ENCODE measurements at regions not wholly inside any gene's neighbourhood (a gene's known extent, or its start where the extent isn't known, plus 50 kb on each side); places are given as distances from the start of the nearest gene placed in this dataset.

DNA sequence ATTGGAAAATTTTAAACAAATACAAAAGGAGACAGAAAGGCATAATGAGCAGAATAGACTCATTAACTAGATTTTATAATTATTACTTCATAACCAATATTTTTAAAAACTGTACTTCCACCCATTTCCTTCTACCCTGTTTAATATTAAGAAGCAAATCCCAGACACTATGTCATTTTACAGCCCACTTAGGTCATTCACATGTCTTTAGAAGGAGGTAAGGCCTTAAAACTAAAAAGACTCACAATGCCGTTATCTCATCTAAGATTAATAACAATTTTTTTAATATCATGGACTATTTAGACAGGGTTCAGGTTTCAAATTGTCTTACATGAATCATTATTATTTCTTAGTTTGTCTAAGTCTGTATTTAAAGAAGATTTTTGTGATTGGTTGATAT lies 217.2 kb downstream of the NFKBIZ start:
- DNase-seq (ENCODE audit: low read depth) = no peak
- TF ChIP-seq, protein P1, sequence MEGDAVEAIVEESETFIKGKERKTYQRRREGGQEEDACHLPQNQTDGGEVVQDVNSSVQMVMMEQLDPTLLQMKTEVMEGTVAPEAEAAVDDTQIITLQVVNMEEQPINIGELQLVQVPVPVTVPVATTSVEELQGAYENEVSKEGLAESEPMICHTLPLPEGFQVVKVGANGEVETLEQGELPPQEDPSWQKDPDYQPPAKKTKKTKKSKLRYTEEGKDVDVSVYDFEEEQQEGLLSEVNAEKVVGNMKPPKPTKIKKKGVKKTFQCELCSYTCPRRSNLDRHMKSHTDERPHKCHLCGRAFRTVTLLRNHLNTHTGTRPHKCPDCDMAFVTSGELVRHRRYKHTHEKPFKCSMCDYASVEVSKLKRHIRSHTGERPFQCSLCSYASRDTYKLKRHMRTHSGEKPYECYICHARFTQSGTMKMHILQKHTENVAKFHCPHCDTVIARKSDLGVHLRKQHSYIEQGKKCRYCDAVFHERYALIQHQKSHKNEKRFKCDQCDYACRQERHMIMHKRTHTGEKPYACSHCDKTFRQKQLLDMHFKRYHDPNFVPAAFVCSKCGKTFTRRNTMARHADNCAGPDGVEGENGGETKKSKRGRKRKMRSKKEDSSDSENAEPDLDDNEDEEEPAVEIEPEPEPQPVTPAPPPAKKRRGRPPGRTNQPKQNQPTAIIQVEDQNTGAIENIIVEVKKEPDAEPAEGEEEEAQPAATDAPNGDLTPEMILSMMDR (IDR thresholded peaks at IDR 0.05; ENCODE audit: control insufficient read depth, extremely low read depth, insufficient read depth) = no peak
- H3K4me3 ChIP-seq (ENCODE audit: low read depth, low read length) = no peak overlapping the region

DNA sequence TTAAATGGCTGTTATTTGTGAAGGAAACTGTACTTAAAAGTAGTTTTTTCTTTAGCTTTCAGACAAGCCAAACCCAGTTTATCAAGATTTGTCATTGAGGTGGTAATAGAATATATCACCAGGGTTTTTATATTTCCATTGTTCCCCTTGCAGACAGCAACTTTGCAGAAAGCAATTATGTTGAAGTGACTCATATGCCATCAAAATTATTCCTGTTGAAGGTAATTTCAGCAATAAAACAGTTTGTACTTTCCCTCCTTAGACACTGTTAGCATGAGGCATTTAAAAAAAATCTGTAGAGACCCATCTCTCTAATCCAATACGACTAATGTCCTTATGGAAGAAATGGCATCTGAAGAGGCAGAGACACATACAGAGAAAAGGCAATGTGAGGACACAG lies 219.0 kb downstream of the NFKBIZ start:
- no peak overlapping the region for H3K4me3 ChIP-seq (ENCODE audit: low read depth, low read length)
- DNase-seq (ENCODE audit: low read depth) = no peak
- TF ChIP-seq, protein P1 (IDR thresholded peaks at IDR 0.05; ENCODE audit: control insufficient read depth, extremely low read depth, insufficient read depth) = no peak

DNA sequence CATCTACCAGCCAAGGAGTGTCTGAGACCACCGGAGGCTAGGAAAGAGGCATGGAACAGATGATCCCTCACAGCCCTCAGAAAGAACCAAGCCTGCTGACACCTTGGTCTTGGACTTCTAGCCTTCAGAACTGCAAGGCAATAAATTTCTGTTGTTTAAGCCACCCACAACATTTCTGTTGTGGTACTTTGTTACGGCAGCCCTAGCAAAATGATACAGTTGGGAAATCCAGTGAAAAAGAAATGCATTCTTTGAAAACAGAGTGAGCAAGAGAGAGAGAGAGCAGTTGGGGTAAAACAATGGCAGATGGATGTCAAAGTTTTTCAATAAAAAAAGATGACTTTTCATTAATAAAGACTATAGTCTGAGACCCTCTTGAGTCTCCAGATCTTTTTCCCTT lies 219.4 kb downstream of the NFKBIZ start:
- no peak overlapping the region for H3K4me3 ChIP-seq (ENCODE audit: low read depth, low read length)
- TF ChIP-seq, protein P1 (IDR thresholded peaks at IDR 0.05; ENCODE audit: control insufficient read depth, extremely low read depth, insufficient read depth) = no peak
- no peak for DNase-seq (ENCODE audit: low read depth)

DNA sequence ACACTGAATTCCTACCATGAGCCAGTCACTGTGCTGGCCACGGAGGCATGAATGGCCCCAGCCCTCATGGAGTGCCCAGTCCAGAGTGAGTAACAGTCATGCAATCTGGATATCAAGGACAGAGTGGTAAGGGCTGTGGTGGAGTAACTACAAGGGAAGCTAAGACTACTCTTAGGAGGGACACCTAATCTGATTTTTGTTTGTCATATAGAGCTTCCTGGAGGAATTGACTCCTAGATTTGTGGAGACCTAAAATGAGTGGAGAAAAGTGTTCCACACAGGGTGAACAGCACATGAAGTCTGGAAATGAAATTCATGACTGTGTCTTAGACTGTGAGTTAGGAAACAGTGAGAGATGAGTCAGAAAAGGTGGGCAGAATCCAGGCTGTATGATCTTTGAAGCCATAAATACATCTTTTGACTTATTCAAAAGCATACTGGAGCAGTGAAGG lies 219.9 kb downstream of the NFKBIZ start:
- TF ChIP-seq, protein P1 (IDR thresholded peaks at IDR 0.05; ENCODE audit: control insufficient read depth, extremely low read depth, insufficient read depth) = no peak
- H3K4me3 ChIP-seq (ENCODE audit: low read depth, low read length) = no peak overlapping the region
- no peak for DNase-seq (ENCODE audit: low read depth)

DNA sequence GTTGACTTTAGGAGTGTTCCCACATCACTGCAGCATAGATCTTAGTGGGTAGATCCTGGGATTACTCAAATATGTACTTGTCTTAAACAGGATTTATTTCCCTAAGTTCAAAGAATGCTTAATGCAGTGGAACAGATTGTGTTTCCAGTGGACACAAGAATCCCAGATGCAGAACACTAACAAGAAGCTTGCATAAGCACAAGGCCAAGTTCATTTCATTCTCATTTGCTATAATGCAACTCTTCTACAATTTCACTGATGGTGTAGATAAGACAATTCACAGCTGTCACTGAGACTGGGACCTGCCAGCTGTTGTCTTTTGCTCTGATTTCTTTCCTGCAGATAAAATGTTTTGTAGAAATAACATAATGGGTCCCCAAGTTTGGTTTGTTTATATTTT lies 225.6 kb downstream of the NFKBIZ start:
- DNase-seq (ENCODE audit: low read depth) = no peak
- TF ChIP-seq, protein P1 (IDR thresholded peaks at IDR 0.05; ENCODE audit: control insufficient read depth, extremely low read depth, insufficient read depth) = no peak
- H3K4me3 ChIP-seq (ENCODE audit: low read depth, low read length) = no peak overlapping the region

DNA sequence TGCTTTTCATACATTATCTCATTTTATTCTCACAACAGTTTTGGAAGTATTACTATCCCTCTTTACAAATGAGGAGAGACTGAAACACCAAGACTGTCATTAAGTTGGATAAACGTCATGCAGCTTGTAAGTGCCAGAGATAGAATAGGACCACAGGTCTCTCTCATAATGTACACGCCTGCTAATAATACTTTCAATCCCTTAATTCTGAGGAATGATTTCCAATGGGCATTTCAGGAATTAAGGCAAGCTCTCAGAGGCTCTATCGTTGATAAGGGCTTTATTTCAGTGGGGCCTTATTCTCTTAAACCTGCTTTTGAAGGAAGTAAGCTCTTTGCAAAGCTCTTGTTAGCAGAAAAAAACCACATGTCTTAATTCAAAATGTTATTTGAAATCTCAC lies 229.1 kb downstream of the NFKBIZ start:
- H3K4me3 ChIP-seq (ENCODE audit: low read depth, low read length) = no peak overlapping the region
- DNase-seq (ENCODE audit: low read depth) = no peak
- TF ChIP-seq, protein P1 (IDR thresholded peaks at IDR 0.05; ENCODE audit: control insufficient read depth, extremely low read depth, insufficient read depth) = no peak
